Epidermal melanocyte (primary cell): ENCODE measurements at regions not wholly inside any gene's neighbourhood (a gene's known extent, or its start where the extent isn't known, plus 50 kb on each side); places are given as distances from the start of the nearest gene placed in this dataset.

Experiments
- DNase-seq: peaks from one replicate; pipeline ENCODE4 v3.0.0; 2011; ENCODE audit warnings: low spot score; ENCODE audit not compliant: insufficient read length

DNA sequence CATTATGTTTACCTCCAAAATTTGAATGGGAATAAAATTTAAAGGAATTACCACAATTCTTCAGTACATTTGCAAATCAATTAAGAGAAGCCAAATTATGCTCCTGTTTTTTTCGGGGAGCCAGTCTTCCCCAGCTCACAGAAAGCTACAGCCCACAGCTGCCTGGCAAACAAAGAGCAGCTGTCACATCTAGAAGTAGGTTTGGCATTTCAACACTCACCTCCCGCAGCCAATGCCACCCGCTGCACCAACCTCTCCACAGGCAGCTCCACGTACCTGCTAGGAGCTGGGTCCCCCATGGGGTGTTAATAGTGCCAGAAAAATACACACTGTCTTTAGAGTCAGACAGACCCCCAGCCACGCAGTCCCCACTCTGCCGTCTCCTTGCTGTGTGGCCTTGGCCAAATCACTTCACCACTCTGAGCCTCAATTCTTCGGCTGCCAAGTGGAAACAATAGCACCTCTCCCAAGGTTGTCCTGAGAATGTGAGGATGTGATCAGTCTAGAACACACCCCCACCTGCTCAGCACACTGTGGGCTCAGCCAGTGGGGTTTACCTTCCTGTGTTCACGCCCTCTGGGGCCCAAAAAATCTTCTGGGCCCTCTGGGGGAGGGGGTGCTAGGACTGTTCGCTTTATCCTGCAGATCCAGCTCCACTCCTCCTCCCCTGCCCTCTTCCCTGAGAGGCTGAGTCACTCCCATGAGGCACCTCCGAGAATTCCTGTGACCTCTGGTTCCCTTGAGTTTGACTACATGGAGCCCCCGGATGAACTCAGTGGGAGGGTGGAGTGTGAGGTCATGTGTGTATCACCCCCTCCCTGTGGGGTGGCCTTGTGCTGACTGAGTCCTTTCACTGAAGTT is 204.3 kb upstream of the GRIK3 start:
- no peak for DNase-seq

DNA sequence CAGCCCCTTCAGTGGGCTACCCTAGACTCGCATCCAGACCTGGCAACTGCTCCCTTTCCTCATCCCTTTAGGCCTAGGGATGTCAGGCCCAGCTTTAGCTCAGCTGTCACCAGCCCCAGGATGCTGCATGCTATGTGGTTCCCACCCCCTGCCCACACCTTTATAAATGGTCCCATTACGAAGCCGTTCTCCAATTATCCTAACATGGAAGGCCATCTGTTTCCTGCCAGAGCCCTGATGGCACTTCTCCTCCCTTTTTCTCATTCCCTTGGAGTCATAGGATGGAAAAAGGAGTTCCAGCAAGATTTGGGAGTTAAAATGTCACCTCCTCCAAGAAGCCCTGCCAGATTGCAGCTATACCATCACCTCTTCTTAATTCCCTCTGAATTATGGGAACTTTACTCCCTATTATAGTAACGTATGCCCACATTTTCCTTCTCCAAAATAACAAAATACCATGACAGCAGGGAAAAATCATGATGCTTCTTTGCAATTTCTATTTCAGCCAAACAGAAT is 205.0 kb upstream of the GRIK3 start:
- DNase-seq, result no peak

DNA sequence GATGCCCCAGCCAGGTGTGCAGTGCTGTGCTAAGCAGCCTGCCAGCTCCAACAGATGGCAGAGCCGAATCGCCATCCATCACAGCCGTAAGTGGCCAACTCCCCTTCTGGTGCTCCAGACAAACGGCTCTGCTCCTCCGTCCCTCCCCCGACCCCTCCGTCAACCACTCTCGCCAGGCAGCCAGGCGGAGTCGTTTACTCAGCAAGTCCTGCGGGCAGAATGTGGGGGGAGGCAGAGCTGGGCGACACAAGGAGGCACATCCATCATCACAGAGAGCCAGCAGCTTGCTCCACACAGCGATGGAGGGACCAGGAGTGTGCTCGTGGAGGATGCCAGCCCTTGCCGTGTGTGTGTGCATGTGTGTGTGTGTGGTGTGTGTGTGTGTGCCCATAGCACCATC is 206.6 kb upstream of the GRIK3 start:
- no peak for DNase-seq

GRCh38 chr1:37242501-37242900 is 208.2 kb upstream of the GRIK3 start:
- no peak for DNase-seq

DNA sequence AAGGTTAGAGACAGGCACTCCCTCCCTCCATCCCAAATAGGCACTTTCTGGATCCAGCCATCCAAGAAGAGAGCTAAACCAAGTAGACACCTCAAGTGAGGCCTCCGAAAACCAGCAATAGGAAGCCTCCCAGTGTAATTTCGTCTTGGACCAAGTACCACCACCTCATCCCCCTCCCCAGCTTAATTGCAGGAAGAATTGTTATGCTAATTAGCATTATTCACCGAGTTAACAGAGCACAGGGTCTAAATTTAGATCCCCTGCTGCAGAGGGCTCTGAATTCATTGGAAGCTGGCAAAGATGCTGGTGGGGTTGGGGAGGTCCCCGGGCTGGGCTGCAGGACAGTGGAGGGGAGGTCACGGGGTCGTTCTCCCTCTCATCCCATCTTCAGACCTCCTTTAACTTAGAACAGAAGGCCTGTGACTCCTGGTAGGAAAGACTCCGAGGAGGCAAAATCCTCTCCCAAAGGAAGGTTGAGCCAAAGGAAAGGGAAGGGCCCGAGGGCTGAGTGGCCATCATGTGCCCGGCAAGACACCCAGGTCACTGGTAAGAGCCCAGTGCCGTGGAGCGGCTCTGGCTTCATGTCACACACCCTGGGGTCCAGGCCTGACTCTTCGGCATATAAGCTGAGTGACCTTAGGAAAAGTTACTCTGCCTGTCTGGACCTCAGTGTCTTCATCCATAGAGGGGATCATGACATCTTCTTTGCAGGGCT is 209.2 kb upstream of the GRIK3 start:
- no peak for DNase-seq

- no peak for DNase-seq
Observed at GRCh38 chr1:37244083-37244480, 209.8 kb upstream of the GRIK3 start.

- DNase-seq, result no peak
Observed at GRCh38 chr1:37244815-37245214, 210.5 kb upstream of the GRIK3 start.

- DNase-seq, result no peak
Observed at GRCh38 chr1:37246631-37247030, 212.3 kb upstream of the GRIK3 start.

- no peak for DNase-seq
Observed at GRCh38 chr1:37250371-37250770, 216.1 kb upstream of the GRIK3 start.

- no peak for DNase-seq
Observed at GRCh38 chr1:37255136-37255795, 219.1 kb upstream of the ZC3H12A start.

- no peak for DNase-seq
Observed at GRCh38 chr1:37255868-37256267, 218.5 kb upstream of the ZC3H12A start.

- DNase-seq, result no peak
Observed at GRCh38 chr1:37257646-37258045, 216.7 kb upstream of the ZC3H12A start.

DNA sequence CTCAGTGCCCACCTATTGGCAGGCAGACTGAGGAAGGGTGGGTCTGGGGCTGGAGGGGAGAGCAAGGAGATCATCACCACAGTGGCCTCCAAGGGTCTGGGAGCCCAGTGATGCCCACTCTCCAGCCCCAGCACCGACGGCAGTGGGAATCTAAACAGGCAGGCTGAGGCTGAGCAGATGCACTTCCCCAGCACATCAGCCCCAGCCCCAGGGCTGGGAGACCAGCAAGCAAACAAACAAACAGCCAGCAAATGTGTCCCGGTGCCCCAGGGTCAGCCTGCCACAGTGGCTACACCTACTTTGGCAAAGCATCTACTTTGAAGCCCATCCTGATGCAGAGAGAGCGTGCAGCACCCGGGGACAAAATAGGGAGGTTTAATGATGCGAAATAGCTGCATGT is 216.3 kb upstream of the ZC3H12A start:
- no peak for DNase-seq

GRCh38 chr1:37259019-37259418 is 215.4 kb upstream of the ZC3H12A start:
- DNase-seq, result no peak

DNA sequence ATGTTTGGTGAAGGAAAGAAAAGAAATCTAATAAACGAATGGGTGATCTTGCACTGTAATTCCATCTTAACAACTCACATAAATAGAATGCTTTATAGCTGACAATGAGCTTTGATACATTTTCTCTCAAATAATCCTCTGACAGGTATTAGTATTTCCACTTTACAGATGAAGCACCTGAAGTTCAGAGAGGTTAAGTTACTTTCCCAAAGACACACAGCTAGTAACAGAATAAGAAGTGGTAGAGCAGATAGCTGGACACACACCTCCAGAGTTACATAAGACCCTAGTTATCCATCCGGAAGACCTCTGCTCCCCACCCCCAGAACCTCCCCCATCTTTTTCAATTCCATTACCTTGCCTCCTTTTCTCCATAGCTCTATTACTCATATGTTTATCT is 213.3 kb upstream of the ZC3H12A start:
- no peak for DNase-seq

DNA sequence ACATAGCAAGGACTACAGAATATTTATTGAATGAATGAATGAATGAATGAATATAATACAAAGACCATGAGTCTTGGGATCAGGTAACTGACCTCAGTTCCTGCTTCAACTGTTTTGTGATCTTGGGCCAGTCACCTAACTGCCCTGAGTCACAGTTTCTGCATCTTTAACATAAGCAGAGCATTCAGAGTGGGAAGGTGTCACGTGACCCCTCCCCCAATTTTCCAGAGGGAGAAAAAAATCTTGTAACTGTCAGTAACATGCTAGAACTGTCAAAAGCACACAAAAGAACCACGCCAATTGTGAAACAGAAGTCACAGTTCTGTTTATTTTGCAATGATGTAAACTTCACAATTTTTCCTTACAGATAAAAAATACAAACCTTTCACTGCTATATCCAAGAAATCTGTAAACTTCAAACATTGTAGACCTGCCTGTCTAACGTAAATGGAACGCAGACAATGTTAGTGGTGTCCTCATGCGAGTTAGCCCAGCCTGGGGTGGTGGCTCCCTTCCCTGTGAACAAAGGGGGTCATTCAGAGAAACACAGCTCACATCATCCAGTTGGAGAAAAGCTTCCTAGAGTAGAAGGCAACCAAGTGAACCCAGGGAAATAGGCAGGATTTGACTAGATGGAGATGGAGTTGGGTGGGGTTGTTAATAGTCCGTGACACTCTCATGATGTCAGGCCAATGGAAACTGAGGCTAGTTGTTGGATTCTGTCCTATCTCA is 211.8 kb upstream of the ZC3H12A start:
- DNase-seq, result no peak

DNA sequence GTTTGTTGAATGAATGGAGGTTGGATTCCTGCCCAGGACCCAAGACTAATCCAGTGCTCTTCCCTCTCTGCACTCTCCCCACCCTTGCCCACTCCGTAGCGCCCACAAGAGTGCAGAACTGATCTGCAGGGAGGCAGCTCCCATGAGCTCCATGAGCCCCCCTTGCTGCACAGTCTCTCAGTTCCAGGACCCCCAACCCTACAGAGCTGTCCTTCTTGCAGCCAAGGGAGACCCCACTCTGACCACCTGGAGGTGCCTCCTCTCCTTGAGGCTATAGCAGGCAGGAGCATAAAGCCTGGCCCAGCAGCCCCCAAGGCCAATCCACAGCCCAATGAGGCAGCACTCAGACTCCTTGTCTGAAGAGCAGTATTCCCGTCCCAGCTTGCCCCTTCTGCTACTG is 209.2 kb upstream of the ZC3H12A start:
- DNase-seq, result no peak

GRCh38 chr1:37265786-37266667 is 208.4 kb upstream of the ZC3H12A start:
- no peak for DNase-seq

DNA sequence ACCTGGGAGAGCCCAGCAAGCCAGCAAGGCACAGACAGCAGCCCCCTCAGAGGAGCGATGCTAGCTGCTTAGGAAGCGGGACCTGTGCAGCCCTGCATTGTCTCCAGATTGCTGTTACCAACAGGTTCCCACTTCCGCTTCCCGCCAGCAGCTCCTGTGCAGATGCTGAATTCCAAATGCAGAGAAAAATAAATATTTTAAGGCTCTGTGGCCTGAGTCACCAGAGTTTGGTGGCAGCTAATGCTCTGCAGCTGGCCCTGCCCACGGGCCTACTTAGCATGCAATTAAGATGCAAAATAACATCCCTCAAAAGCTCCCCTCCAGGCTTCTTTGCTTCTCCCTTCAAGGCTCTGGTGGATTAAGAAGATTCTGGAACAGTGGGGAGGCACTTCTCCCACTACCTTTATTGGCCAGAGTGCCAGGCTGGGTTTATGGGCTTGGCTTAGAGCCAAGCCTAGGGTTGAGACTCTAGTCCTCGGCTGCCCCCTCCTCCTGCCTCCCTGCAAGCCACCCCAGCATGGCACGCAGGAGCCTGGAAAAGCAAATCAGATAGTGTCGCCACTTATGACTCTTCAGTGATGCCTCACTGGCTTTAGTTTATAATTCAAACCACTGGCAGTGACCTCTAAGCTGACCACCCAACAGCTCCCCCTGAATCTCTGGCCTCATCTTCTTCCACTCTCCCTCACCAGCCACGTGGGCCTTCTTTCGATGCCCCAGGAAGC is 207.1 kb upstream of the ZC3H12A start:
- no peak for DNase-seq

GRCh38 chr1:37270639-37271038 is 203.7 kb upstream of the ZC3H12A start:
- no peak for DNase-seq
